Activated CD4-positive, alpha-beta memory T cell treated with anti-CD3 and anti-CD28 coated beads for 36 hours (primary cell): ENCODE measurements at regions not wholly inside any gene's neighbourhood (a gene's known extent, or its start where the extent isn't known, plus 50 kb on each side); places are given as distances from the start of the nearest gene placed in this dataset.
A peak's percentile ranks its signal among the peaks of the same experiment; 100 is the strongest.

Experiments
- CTCF ChIA-PET: fragments of 350-600 bp; sonication (Branson Sonifier 250); formaldehyde crosslinking; loops from one replicate; lab custom pipeline; 2021; ENCODE audit warnings: antibody characterized with exemption, inconsistent platforms; lab: Charles Lee
- POLR2A ChIA-PET: fragments of 350-600 bp; sonication (Branson Sonifier 250); formaldehyde crosslinking; loops from one replicate; lab custom pipeline; 2021; ENCODE audit warnings: antibody characterized with exemption; lab: Charles Lee
- DNase-seq: peaks from one replicate; pipeline ENCODE4 v3.0.0-alpha.2; 2020
- H3K27ac Mint-ChIP-seq: one replicate; pipeline ENCODE4 v1.8.0; 2021; ENCODE audit warnings: mixed read lengths
- H3K27me3 Mint-ChIP-seq: one replicate; pipeline ENCODE4 v1.8.0; 2021; ENCODE audit warnings: mixed read lengths
- H3K36me3 Mint-ChIP-seq: one replicate; pipeline ENCODE4 v1.8.0; 2021; ENCODE audit warnings: mixed read lengths
- H3K4me1 Mint-ChIP-seq: one replicate; pipeline ENCODE4 v1.8.0; 2021; ENCODE audit warnings: low read depth, mixed read lengths
- H3K4me3 Mint-ChIP-seq: one replicate; pipeline ENCODE4 v1.8.0; 2021; ENCODE audit warnings: mild to moderate bottlenecking, mixed read lengths
- H3K9me3 Mint-ChIP-seq: one replicate; pipeline ENCODE4 v1.8.0; 2021; ENCODE audit warnings: mixed read lengths
- intact Hi-C: fragments of 100-400 bp; cut with micrococcal nuclease; formaldehyde crosslinking; loops from one replicate; pipeline ENCODE4 v1.15.1; 2023

GRCh38 chr12:46131732-46132469 lies 136.9 kb downstream of the SLC38A1 start:
- H3K4me3 Mint-ChIP-seq: no peak overlapping the region
- ChIA-PET POLR2A (no interaction called here), CTCF (no interaction called here)
- no peaks in the 10 kb centered on the region for H3K36me3 Mint-ChIP-seq
- no peaks in the 10 kb centered on the region for H3K9me3 Mint-ChIP-seq
- H3K4me1 Mint-ChIP-seq: no peaks in the 10 kb centered on the region
- intact Hi-C loops: no loop called here
- no peak for DNase-seq
- H3K27me3 Mint-ChIP-seq: peaks cover 7% of the 10 kb centered on the region
- no peak overlapping the region for H3K27ac Mint-ChIP-seq

GRCh38 chr12:46127656-46128055 lies 137.3 kb upstream of the SCAF11 start:
- CTCF ChIA-PET: interaction anchor here (0.9 to 8.2 kb wide), 4 partner anchors 9 to 894 kb away, joined by 3 to 97 read pairs (median 4); no protein-coding TSS in a partner anchor
- DNase-seq: no peak
- intact Hi-C loops: loop anchor here (5.0 to 10.0 kb wide), 2 partner anchors 135 to 897 kb away; partner anchors contain the start of gene SCAF11
- Mint-ChIP-seq H3K36me3 (no peaks in the 10 kb centered on the region), H3K4me1 (peaks cover 5% of the 10 kb centered on the region), H3K27me3 (peaks cover 7% of the 10 kb centered on the region), H3K27ac (no peak overlapping the region), H3K9me3 (no peaks in the 10 kb centered on the region), H3K4me3 (no peak overlapping the region)
- POLR2A ChIA-PET: no interaction called here

DNA sequence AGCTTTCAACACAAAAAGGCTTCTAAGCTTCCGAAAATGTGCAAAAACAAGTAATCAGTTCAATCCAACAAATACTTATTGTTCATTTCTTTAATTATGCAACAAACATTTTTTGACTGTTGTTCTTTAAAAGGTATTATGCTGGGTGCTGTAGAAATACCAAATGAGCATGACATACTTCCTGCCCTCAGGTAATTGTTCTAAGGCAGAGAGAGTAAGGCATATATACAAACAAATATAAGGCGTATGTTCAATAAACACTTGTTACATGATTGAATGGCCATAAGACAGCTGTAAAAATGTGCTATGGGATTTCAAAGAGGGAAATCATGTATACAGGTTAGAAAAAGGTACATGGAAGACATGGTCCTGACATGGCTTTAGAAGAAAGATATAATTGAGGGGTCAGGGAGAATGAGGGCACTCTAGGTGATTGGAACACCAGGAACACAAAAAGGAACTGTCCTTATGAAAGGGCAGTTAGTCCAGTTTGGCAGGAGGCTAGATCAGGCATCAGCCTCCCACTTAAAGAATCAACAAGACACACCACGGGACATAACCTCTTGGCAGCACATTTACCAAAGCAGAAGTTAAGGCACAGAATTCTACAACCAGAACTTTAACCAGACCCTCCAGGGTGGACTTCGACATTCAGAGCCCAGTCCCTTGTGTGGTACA lies 135.8 kb upstream of the SCAF11 start:
- peaks cover 5% of the 10 kb centered on the region for H3K4me1 Mint-ChIP-seq
- intact Hi-C loops: loop anchor here (5.0 to 10.0 kb wide), 2 partner anchors 134 to 899 kb away; partner anchors contain the start of gene SCAF11
- H3K36me3 Mint-ChIP-seq: no peaks in the 10 kb centered on the region
- no peak overlapping the region for H3K27ac Mint-ChIP-seq
- H3K27me3 Mint-ChIP-seq: peaks cover 12% of the 10 kb centered on the region
- no peak overlapping the region for H3K4me3 Mint-ChIP-seq
- no peaks in the 10 kb centered on the region for H3K9me3 Mint-ChIP-seq
- POLR2A ChIA-PET: interaction anchor here (1.6 kb wide), 2 partner anchors 11 to 145 kb away, joined by 4 to 5 read pairs; no protein-coding TSS in a partner anchor
- CTCF ChIA-PET: interaction anchor here (0.5 to 8.2 kb wide), 24 partner anchors 10 to 898 kb away, joined by 3 to 97 read pairs (median 8); no protein-coding TSS in a partner anchor
- DNase-seq: no peak

GRCh38 chr12:46124848-46125619 lies 134.7 kb upstream of the SCAF11 start:
- DNase-seq: peak; percentile 60
- POLR2A ChIA-PET: interaction anchor here (0.7 to 1.6 kb wide), 4 partner anchors 12 to 1350 kb away, joined by 3 to 5 read pairs (median 4); no protein-coding TSS in a partner anchor
- no peaks in the 10 kb centered on the region for H3K36me3 Mint-ChIP-seq
- H3K4me1 Mint-ChIP-seq: peaks cover 5% of the 10 kb centered on the region
- H3K27ac Mint-ChIP-seq: peak overlapping the region; percentile 21
- CTCF ChIA-PET: interaction anchor here (0.6 to 8.2 kb wide), 71 partner anchors 9 to 1389 kb away, joined by 3 to 97 read pairs (median 5); no protein-coding TSS in a partner anchor
- peaks cover 12% of the 10 kb centered on the region for H3K27me3 Mint-ChIP-seq
- no peaks in the 10 kb centered on the region for H3K9me3 Mint-ChIP-seq
- intact Hi-C loops: loop anchor here (1.0 to 10.0 kb wide), 4 partner anchors 133 to 900 kb away; partner anchors contain the start of gene SCAF11
- H3K4me3 Mint-ChIP-seq: peak overlapping the region; percentile 34

DNA sequence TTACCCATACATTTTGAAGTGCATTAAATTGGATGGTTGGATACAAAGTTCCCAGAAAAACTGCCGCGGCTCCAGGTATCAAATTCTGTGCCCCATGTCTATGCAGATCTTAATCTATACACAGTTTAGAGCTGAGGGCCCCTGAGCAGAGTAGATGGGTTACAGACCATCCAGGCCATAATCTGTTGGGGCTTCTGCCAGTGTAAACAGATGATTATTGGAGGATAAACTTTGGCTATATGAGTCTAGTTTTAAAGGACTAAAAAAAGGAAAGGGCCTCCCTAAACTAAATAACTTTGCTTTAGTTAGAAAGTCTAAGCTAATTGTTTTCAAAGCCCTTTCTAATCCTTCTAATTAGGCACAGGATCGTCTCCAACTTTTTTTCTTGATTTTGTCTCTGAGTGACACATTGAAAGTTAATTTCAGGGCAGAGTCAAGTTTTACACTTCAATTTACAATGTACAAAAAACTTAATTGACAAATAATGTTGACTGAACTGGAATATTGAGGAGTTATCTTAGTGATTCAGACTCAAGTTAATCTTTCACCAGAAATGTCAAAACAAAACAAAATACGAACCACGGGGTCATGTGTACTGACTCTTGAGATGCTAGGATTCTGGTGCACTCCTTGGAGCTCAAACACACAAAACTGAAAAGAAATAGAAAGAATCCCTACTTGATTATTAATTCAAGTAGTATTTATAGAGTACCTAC lies 133.9 kb upstream of the SCAF11 start:
- intact Hi-C loops: loop anchor here (5.0 to 10.0 kb wide), 2 partner anchors 808 to 901 kb away; no protein-coding TSS in a partner anchor
- Mint-ChIP-seq H3K36me3 (no peaks in the 10 kb centered on the region), H3K27ac (no peak overlapping the region), H3K27me3 (peaks cover 12% of the 10 kb centered on the region), H3K4me1 (peaks cover 5% of the 10 kb centered on the region), H3K4me3 (no peak overlapping the region), H3K9me3 (no peaks in the 10 kb centered on the region)
- ChIA-PET CTCF (interaction anchor here (0.6 to 8.2 kb wide), 66 partner anchors 8 to 1390 kb away, joined by 3 to 97 read pairs (median 5); no protein-coding TSS in a partner anchor), POLR2A (interaction anchor here (0.7 to 1.6 kb wide), 4 partner anchors 12 to 1351 kb away, joined by 3 to 5 read pairs (median 4); no protein-coding TSS in a partner anchor)
- DNase-seq: no peak

GRCh38 chr12:46112364-46112763 lies 122.0 kb upstream of the SCAF11 start:
- Mint-ChIP-seq H3K9me3 (peaks cover 16% of the 10 kb centered on the region), H3K4me1 (no peaks in the 10 kb centered on the region), H3K4me3 (no peak overlapping the region), H3K27ac (no peak overlapping the region), H3K27me3 (peaks cover 12% of the 10 kb centered on the region), H3K36me3 (peaks cover 4% of the 10 kb centered on the region)
- intact Hi-C loops: no loop called here
- no peak for DNase-seq
- CTCF ChIA-PET: interaction anchor here (3.7 kb wide), 1 partner anchor 13 kb away, joined by 19 read pairs; no protein-coding TSS in a partner anchor
- POLR2A ChIA-PET: no interaction called here

GRCh38 chr12:46111715-46112114 lies 121.3 kb upstream of the SCAF11 start:
- H3K4me3 Mint-ChIP-seq: no peak overlapping the region
- peaks cover 4% of the 10 kb centered on the region for H3K36me3 Mint-ChIP-seq
- no peak overlapping the region for H3K27ac Mint-ChIP-seq
- CTCF ChIA-PET: interaction anchor here (3.7 kb wide), 1 partner anchor 13 kb away, joined by 19 read pairs; no protein-coding TSS in a partner anchor
- H3K9me3 Mint-ChIP-seq: peaks cover 16% of the 10 kb centered on the region
- POLR2A ChIA-PET: no interaction called here
- intact Hi-C loops: no loop called here
- H3K4me1 Mint-ChIP-seq: no peaks in the 10 kb centered on the region
- peaks cover 12% of the 10 kb centered on the region for H3K27me3 Mint-ChIP-seq
- no peak for DNase-seq

GRCh38 chr12:46110928-46111699 lies 120.7 kb upstream of the SCAF11 start:
- Mint-ChIP-seq H3K36me3 (peaks cover 4% of the 10 kb centered on the region), H3K27ac (no peak overlapping the region)
- CTCF ChIA-PET: interaction anchor here (3.7 kb wide), 1 partner anchor 14 kb away, joined by 19 read pairs; no protein-coding TSS in a partner anchor

GRCh38 chr12:46110223-46110611 lies 119.8 kb upstream of the SCAF11 start:
- no peak overlapping the region for H3K4me3 Mint-ChIP-seq
- H3K27me3 Mint-ChIP-seq: peaks cover 9% of the 10 kb centered on the region
- intact Hi-C loops: no loop called here
- H3K9me3 Mint-ChIP-seq: peaks cover 16% of the 10 kb centered on the region
- ChIA-PET CTCF (interaction anchor here (3.7 kb wide), 1 partner anchor 15 kb away, joined by 19 read pairs; no protein-coding TSS in a partner anchor), POLR2A (no interaction called here)
- no peak for DNase-seq
- H3K27ac Mint-ChIP-seq: no peak overlapping the region
- no peaks in the 10 kb centered on the region for H3K4me1 Mint-ChIP-seq
- H3K36me3 Mint-ChIP-seq: peaks cover 4% of the 10 kb centered on the region

More at GRCh38 chr12:46110928-46111699, 120.7 kb upstream of the SCAF11 start:
- Mint-ChIP-seq H3K4me3 (no peak overlapping the region), H3K9me3 (peaks cover 16% of the 10 kb centered on the region), H3K4me1 (no peaks in the 10 kb centered on the region), H3K27me3 (peaks cover 9% of the 10 kb centered on the region)
- POLR2A ChIA-PET: no interaction called here
- no peak for DNase-seq
- intact Hi-C loops: no loop called here
